Femur (tissue), 1 donor: ENCODE measurements at regions not wholly inside any gene's neighbourhood (a gene's known extent, or its start where the extent isn't known, plus 50 kb on each side); places are given as distances from the start of the nearest gene placed in this dataset.

Source experiments
- DNase-seq: peaks from one replicate; pipeline ENCODE4 v3.0.0-alpha.2; 2017

GRCh38 chr5:153402550-153402949 lies 87.9 kb upstream of the GRIA1 start:
- DNase-seq = no peak

- DNase-seq = no peak
These were observed 87.0 kb upstream of the GRIA1 start for GRCh38 chr5:153403470-153403869.

- peak; percentile 22 for DNase-seq
These were observed 85.7 kb upstream of the GRIA1 start for GRCh38 chr5:153404747-153405146.

GRCh38 chr5:153421676-153422075 lies 68.8 kb upstream of the GRIA1 start:
- DNase-seq = no peak

GRCh38 chr5:153425914-153426313 lies 64.6 kb upstream of the GRIA1 start:
- DNase-seq = no peak

GRCh38 chr5:153429761-153430380 lies 60.6 kb upstream of the GRIA1 start:
- DNase-seq = no peak

GRCh38 chr5:153432583-153432982 lies 57.9 kb upstream of the GRIA1 start:
- no peak for DNase-seq

- no peak for DNase-seq
These were observed 53.2 kb upstream of the GRIA1 start for GRCh38 chr5:153437251-153437650.

GRCh38 chr5:153439130-153439529 lies 51.3 kb upstream of the GRIA1 start:
- DNase-seq = no peak
